Prostate gland (tissue), 2 donors: ENCODE measurements at regions not wholly inside any gene's neighbourhood (a gene's known extent, or its start where the extent isn't known, plus 50 kb on each side); places are given as distances from the start of the nearest gene placed in this dataset.

ENCODE experiments used
- CTCF ChIP-seq, 4 experiments: fragments of 200-600 bp in 2 of 4; fragments of 450-650 bp in 2 of 4; sonication (generic) in 2 of 4; IDR thresholded peaks; 1 replicate in 3 of 4; 2 replicates in 1 of 4; pipeline ENCODE4 v1.5.1; 2016 to 2019; ENCODE audit warnings: antibody characterized with exemption in 4 of 4, mild to moderate bottlenecking in 2 of 4, moderate library complexity in 2 of 4
- POLR2A ChIP-seq: fragments of 450-650 bp; IDR thresholded peaks from one replicate; pipeline ENCODE4 v1.6.1; 2016; ENCODE audit warnings: antibody characterized with exemption, mild to moderate bottlenecking
- POLR2AphosphoS5 ChIP-seq: sonication (generic); formaldehyde crosslinking; IDR thresholded peaks from one replicate; pipeline ENCODE4 v1.6.1; 2017; ENCODE audit warnings: antibody characterized with exemption

- TF ChIP-seq CTCF (IDR thresholded peaks at IDR 0.05) (no peak), POLR2A (no peak), POLR2AphosphoS5 (no peak)
These were observed 317.8 kb downstream of the FGF9 start for GRCh38 chr13:21988624-21989023.
